Epithelial cell of proximal tubule (primary cell): ENCODE measurements at regions not wholly inside any gene's neighbourhood (a gene's known extent, or its start where the extent isn't known, plus 50 kb on each side); places are given as distances from the start of the nearest gene placed in this dataset.

ENCODE experiments used
- DNase-seq: peaks from one replicate; pipeline ENCODE4 v3.0.0-alpha.2; 2011; ENCODE audit warnings: low read depth
- H3K4me3 ChIP-seq: 2 replicates; pipeline ENCODE4 v1.5.1; 2011; ENCODE audit warnings: low read depth, mild to moderate bottlenecking, low read length
- TF ChIP-seq, protein P1 (sequence below): conservative IDR thresholded peaks from 2 replicates; pipeline ENCODE4 v1.5.1; 2012; ENCODE audit warnings: low read depth, mild to moderate bottlenecking, low read length

DNA sequence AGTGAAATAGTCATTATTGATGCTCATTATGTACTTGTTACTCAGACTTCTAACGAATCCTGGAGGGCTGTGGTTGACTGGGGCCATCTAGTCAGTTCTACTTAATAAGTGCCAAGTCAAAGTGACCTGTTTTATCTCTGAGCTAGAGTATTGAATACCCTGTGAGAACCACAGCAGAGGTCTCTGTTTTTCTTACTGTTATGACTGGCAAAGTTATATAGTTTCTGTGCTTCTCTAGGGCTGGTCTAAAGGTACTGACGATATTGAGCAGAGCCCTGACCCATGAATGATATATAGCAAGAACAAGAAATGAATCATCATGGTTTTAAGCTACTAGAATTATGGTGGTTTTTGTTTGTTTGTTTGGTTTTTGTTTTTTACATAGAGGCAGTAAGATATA, 555.8 kb downstream of the PLA2G4A start:
- TF ChIP-seq, protein P1, sequence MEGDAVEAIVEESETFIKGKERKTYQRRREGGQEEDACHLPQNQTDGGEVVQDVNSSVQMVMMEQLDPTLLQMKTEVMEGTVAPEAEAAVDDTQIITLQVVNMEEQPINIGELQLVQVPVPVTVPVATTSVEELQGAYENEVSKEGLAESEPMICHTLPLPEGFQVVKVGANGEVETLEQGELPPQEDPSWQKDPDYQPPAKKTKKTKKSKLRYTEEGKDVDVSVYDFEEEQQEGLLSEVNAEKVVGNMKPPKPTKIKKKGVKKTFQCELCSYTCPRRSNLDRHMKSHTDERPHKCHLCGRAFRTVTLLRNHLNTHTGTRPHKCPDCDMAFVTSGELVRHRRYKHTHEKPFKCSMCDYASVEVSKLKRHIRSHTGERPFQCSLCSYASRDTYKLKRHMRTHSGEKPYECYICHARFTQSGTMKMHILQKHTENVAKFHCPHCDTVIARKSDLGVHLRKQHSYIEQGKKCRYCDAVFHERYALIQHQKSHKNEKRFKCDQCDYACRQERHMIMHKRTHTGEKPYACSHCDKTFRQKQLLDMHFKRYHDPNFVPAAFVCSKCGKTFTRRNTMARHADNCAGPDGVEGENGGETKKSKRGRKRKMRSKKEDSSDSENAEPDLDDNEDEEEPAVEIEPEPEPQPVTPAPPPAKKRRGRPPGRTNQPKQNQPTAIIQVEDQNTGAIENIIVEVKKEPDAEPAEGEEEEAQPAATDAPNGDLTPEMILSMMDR = no peak
- no peak for DNase-seq
- no peak overlapping the region for H3K4me3 ChIP-seq

DNA sequence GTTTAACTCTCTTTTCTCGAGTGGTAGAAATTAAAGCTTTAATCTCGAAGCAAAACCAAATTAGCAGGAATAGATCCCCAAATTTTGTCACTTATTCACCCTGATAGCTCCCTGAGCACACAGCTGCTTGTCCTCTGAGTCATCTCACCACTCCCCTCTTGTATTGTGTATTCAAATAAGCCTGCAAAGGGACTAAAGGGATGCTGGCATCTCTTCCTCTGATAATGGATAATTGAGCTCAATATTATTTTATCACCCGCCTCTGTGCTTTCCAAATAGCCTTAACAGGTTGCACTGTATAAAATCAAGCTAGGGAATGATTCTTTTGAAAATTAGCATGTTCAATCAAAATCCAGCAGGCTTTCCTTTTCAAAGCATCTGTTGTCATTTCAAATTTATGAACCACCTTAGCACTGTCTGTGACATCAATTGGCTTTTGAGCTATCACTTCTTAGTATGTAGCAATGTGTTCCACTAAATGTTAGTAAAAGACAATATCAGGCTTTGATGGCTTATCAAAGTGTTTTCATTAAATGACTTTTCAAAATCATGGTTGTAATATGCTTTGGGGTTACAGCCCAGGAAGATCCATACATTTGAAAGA, 561.6 kb downstream of the PLA2G4A start:
- no peak for DNase-seq
- no peak overlapping the region for H3K4me3 ChIP-seq
- TF ChIP-seq, protein P1 = no peak

DNA sequence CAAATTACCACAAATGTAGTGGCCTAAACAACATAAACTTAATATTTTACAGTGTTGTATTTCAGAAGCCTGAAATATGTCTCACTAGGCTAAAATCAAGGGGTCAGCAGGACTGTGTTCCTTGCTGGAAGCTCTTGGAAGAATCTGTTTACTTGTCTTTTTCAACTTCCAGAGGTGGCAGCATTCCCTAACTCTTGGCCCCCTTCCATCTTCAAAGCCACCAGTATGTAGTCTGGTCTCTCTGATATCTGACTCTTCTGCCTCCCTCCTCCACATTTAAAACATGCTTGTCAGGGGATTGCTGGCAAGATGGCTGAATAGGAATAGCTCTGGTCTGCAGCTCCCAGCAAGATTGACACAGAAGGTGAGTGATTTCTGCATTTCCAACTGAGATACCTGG, 567.5 kb downstream of the PLA2G4A start:
- TF ChIP-seq, protein P1 = no peak
- no peak for DNase-seq
- no peak overlapping the region for H3K4me3 ChIP-seq

DNA sequence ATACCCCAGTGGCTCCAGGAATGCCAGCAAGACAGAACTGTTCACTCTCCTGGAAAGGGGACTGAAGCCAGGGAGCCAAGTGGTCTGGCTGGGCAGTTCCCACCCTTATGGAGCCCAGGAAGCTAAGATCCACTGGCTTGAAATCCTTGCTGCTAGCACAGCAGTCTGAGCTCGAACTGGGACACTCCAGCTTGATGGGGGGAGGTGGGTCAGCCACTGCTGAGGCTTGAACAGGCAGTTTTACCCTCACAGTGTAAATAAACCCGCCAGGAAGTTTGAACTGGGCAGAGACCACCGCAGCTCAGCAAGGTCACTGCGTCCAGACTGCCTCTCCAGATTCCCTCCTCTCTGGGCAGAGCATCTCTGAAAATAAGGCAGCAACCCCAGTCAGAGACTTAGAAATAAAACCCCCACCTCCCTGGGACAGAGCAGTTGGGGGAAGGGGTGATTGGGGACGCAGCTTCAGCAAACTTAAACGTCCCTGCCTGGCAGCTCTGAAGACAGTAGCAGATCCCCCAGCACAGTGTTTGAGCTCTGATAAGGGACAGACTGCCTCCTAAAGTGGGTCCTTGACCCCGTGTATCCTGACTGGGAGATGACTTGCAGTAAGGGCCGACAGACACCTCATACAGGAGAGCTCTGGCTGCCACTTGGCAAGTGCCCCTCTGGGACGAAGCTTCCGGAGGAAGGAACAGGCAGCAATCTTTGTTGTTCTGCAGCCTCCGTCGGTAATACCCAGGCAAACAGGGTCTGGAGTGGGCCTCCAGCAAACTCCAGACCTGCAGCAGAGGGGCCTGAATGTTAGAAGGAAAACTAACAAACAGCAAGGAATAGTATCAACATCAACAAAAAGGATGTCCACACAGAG, 568.4 kb downstream of the PLA2G4A start:
- no peak overlapping the region for H3K4me3 ChIP-seq
- TF ChIP-seq, protein P1 = no peak
- no peak for DNase-seq

DNA sequence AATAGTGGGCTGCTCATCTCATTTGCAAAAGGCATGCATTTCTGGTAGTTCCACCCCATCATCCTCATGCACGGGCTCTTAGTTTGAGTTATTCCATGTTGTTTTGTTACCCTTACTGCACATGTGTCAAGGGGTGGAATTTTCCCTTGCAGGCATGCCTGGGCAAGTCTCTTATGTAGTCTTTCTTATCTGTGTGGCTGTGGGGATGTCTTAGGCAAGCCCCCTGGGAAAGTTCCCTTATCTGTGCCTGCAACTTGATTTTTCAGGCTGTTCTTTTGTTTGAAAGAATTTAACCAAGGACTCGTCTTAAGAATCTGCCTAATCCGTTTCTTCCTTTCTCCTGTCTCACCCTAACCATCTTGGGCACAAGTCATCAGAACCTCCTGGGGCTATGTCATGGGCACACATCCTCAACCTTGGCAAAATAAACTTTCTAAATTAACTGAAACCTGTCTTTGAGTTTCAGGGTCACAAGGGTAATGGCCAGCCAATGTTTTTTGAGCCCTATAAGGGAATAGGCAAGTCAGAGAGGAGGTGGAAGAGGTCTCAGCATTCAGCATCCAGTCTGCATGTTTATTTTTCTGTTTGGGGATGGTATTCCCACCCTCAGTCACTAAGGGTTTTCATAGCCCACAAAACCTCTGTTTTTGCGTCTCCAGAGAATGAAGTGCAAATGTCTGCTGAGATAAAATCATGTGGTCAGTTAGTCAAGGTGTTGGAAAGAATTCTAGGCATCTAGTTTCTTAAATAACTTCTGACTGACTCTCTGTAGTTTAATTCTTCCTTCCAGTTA, 579.7 kb downstream of the PLA2G4A start:
- DNase-seq = no peak
- TF ChIP-seq, protein P1 = no peak
- H3K4me3 ChIP-seq = no peak overlapping the region

DNA sequence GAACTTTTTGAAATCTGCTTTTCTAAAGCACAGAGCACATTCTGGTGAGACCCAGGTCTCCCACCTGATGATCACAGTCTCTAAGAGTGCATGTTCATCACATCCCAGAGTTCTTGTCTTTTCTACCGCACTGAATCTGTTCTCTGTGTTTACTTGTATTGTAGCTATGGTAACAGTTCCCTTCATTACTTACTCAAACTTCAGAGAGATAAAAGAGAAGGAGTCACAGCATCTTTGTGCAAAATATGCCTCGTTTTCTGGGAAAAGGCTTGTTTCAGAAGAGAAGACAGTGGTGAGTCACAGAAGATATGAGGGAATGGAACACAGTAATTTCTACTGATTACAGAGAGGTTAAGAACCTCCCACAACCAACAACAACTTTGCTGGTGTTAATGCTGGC, 580.6 kb downstream of the PLA2G4A start:
- H3K4me3 ChIP-seq = no peak overlapping the region
- TF ChIP-seq, protein P1 = no peak
- DNase-seq = no peak
